Neutrophil (primary cell): ENCODE measurements at regions not wholly inside any gene's neighbourhood (a gene's known extent, or its start where the extent isn't known, plus 50 kb on each side); places are given as distances from the start of the nearest gene placed in this dataset.

Experiments
- H3K27ac ChIP-seq: fragments of 200-600 bp; sonication (generic); 2 replicates; pipeline ENCODE4 v1.5.1; 2016; ENCODE audit warnings: mild to moderate bottlenecking, moderate library complexity
- H3K27me3 ChIP-seq: fragments of 200-600 bp; sonication (generic); 2 replicates; pipeline ENCODE4 v1.6.0; 2016; ENCODE audit warnings: mild to moderate bottlenecking
- H3K36me3 ChIP-seq: fragments of 200-600 bp; sonication (generic); 2 replicates; pipeline ENCODE4 v1.5.1; 2017
- H3K4me1 ChIP-seq, 2 experiments: fragments of 200-600 bp in 1 of 2; sonication (generic) in 1 of 2; 1 replicate in 1 of 2; 2 replicates in 1 of 2; pipeline versions ENCODE4 v1.5.1 to v1.6.1; 2013 to 2016; ENCODE audit warnings: low read depth in 1 of 2, low read length in 1 of 2, mild to moderate bottlenecking in 1 of 2, moderate library complexity in 1 of 2; ENCODE audit not compliant: control insufficient read depth in 1 of 2, insufficient read depth in 1 of 2
- H3K4me3 ChIP-seq, 2 experiments: fragments of 200-600 bp in 1 of 2; sonication (generic) in 1 of 2; 1 replicate in 1 of 2; 2 replicates in 1 of 2; pipeline ENCODE4 v1.5.1; 2013 to 2016; ENCODE audit warnings: low read depth in 1 of 2, low read length in 1 of 2, mild to moderate bottlenecking in 1 of 2, moderate library complexity in 1 of 2
- H3K9me3 ChIP-seq: fragments of 200-600 bp; sonication (generic); 2 replicates; pipeline ENCODE4 v1.5.1; 2016
- TF ChIP-seq, protein P1 (sequence below): fragments of 200-600 bp; sonication (generic); IDR thresholded peaks from 2 replicates; pipeline ENCODE4 v1.5.1; 2016; ENCODE audit warnings: antibody characterized with exemption

DNA sequence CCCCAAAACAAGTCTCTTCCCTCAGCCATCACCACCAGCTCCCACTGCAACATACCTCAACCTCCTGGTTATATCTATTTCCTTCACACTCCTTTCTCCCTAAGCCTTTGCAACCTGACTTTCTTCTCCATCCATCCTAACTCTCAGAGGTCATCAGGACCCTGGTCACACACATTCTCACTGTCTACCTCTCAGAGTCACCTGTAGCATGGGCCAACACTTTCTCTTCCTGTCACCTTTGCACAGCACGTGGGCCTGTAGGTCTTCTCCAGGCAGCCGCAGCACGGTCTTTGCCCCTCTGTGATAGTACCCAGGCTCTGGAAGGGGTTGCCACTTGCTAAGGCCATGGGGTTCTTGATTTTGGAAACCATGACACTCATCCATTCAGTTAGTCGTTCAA, 921.1 kb downstream of the UQCRFS1 start:
- H3K9me3 ChIP-seq: no peaks in the 10 kb centered on the region
- no peak overlapping the region for H3K27ac ChIP-seq
- TF ChIP-seq, protein P1, sequence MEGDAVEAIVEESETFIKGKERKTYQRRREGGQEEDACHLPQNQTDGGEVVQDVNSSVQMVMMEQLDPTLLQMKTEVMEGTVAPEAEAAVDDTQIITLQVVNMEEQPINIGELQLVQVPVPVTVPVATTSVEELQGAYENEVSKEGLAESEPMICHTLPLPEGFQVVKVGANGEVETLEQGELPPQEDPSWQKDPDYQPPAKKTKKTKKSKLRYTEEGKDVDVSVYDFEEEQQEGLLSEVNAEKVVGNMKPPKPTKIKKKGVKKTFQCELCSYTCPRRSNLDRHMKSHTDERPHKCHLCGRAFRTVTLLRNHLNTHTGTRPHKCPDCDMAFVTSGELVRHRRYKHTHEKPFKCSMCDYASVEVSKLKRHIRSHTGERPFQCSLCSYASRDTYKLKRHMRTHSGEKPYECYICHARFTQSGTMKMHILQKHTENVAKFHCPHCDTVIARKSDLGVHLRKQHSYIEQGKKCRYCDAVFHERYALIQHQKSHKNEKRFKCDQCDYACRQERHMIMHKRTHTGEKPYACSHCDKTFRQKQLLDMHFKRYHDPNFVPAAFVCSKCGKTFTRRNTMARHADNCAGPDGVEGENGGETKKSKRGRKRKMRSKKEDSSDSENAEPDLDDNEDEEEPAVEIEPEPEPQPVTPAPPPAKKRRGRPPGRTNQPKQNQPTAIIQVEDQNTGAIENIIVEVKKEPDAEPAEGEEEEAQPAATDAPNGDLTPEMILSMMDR: no peak
- no peaks in the 10 kb centered on the region for H3K4me1 ChIP-seq
- no peaks in the 10 kb centered on the region for H3K36me3 ChIP-seq
- H3K4me3 ChIP-seq: no peak overlapping the region
- no peaks in the 10 kb centered on the region for H3K27me3 ChIP-seq

DNA sequence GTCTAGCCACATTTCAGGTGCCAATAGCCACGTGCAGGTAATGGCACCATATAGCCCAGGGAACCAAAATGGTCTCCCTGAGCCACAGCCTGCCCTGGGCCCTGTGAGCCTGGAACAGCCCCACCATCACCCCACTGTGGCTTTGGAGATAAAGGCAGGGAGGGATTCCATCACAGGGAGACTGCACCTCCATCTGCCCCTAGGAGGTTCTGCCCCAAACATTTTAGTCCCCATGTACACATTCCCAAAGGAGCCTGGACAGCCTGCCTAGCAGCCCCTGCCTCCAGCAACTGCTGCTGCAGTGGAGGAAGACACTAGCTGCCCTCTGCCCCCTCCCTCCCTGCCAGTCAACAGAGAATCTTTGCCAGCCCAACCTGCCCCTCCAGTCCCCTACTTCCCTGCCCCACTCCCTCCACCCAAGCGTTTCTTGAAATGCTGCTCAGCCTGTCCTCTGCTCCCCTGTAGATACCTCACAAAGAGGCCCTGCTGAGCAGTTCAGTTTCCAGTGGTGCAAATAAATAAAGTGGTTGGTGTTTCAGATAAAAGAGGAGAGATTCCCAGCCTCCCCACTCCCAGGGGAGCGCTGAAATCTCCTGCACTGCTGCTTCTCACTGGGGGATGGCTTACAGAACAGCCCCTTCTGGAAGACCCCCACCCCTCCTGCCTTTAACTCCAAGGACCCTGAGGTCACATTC, 921.8 kb downstream of the UQCRFS1 start:
- no peaks in the 10 kb centered on the region for H3K36me3 ChIP-seq
- H3K4me1 ChIP-seq: no peaks in the 10 kb centered on the region
- no peak overlapping the region for H3K27ac ChIP-seq
- H3K27me3 ChIP-seq: no peaks in the 10 kb centered on the region
- no peaks in the 10 kb centered on the region for H3K9me3 ChIP-seq
- TF ChIP-seq, protein P1: no peak
- H3K4me3 ChIP-seq: no peak overlapping the region

DNA sequence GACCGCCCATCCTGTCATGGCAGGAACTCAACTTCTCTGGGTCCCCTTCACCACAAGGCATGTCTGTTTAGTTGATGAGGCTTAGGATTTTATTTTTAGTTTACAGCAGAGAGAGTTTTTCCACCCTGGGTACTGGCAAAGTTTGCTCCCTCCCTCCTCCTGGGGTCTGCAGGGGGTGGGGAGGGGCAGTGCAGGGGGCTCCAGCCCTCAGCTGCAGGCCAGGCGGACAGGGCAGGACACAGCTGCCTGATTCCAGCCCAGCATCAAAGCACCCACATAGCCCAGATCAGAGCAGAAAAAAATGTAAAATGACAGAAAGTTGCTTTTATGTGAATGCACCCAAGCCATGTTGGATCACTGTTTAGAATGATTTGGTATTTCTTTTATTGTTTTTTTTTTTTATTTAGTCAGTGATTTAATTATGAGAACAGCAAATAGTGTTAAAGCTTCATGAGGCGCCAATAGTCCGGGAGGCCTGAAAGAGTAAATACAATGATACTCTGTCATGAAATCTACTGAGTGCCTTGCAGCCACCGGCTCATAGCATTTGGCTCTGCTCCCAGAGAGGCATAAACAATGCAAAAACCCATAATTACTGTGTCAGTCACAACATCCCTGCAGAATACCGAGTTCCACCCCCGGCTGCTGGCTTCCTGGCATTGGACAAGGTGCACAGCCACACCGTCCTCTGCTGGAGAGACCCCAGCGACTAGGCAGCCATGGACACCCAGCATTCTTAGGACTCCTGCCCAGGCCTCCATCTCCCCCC, 923.5 kb downstream of the UQCRFS1 start:
- Histone ChIP-seq H3K27me3 (no peaks in the 10 kb centered on the region), H3K27ac (no peak overlapping the region), H3K4me3 (no peak overlapping the region), H3K4me1 (no peaks in the 10 kb centered on the region), H3K9me3 (no peaks in the 10 kb centered on the region), H3K36me3 (no peaks in the 10 kb centered on the region)
- TF ChIP-seq, protein P1: no peak

DNA sequence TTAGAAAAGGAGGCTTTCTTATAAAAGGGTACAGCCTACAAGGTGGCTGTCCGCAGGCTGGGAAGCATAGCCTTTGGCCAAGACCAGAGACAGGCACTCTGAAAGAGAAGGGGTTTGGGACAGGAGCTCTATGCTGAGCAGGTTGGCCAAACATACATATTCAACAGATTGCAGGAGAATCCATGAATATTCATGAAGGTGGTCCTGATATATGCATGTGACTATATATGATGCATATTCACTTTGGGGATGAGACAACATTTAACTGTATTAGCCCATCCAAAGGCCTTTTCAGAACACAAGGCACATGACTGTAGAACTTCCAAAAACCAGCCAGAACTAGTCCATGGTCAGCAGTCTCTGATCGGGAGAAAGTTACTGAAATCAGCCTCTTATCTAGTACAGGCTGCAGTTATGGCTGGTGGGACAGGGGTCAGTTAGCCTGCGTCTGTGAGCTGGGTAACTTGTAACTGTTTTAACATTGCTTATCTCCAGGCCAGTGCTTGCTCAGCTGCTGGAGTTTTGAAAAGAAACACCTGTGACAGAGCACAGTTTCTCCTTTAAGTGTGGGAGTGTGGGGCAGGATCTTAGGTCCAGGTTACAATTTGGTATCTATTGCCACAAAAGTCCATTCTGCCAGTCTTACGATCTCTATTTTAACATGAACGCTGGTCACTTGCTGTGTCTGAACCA, 924.2 kb downstream of the UQCRFS1 start:
- Histone ChIP-seq H3K4me1 (no peaks in the 10 kb centered on the region), H3K36me3 (no peaks in the 10 kb centered on the region), H3K27ac (no peak overlapping the region), H3K9me3 (no peaks in the 10 kb centered on the region), H3K27me3 (no peaks in the 10 kb centered on the region), H3K4me3 (no peak overlapping the region)
- TF ChIP-seq, protein P1: no peak

DNA sequence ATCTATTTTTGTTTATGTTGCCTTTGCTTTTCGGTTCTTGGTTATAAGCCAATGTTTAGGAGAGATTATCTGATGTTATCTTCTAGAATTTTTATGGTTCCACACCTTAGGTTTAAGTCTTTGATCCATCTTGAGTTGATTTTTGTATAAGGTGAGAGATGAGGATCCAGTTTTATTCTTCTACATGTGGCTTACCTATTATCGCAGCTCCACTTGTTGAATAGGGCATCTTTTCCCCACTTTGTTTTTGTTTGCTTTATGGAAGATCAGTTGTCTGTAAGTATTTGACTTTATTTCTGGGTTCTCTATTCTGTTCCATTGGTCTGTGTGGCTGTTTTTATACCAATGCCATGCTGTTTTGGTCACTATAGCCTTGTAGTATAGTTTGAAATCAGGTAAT, 927.0 kb downstream of the UQCRFS1 start:
- Histone ChIP-seq H3K27me3 (no peaks in the 10 kb centered on the region), H3K36me3 (no peaks in the 10 kb centered on the region), H3K27ac (no peak overlapping the region), H3K4me1 (no peaks in the 10 kb centered on the region), H3K4me3 (no peak overlapping the region), H3K9me3 (no peaks in the 10 kb centered on the region)
- TF ChIP-seq, protein P1: no peak
